ENCODE measurements at regions not wholly inside any gene's neighbourhood (a gene's known extent, or its start where the extent isn't known, plus 50 kb on each side); places are given as distances from the start of the nearest gene placed in this dataset.

DNA sequence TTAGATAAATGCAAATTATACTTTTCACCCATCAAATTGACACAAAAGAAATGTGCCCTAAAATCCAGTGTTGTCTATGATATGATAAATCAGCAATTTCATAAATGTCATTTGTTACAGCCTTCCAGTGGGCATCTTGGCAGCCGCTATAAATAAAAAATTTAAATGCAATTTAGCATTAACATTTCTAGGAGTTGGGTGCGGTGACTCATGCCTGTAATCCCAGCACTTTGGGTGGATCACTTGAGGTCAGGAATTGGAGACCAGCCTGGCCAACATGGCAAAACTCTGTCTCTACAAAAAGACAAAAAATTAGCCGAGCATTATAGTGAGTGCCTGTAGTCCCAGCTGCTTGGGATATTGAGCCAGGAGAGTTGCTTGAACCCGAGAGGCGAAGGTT is 65.9 kb upstream of the POMGNT2 start:
- TF ChIP-seq CTCF (IDR thresholded peaks at IDR 0.05; ENCODE audit: low read depth, low read length) (no peak), EZH2phosphoT487 (IDR thresholded peaks at IDR 0.05; ENCODE audit: low read depth) (no peak)

All from OCI-LY3 (cell line).